IMR-90 (cell line): ENCODE measurements at regions not wholly inside any gene's neighbourhood (a gene's known extent, or its start where the extent isn't known, plus 50 kb on each side); places are given as distances from the start of the nearest gene placed in this dataset.

Source experiments
- ATAC-seq: fragments of 200-7000 bp; cut with Tn5 transposase; 2 replicates; pipeline ENCODE4 v1.9.1; 2020; ENCODE audit warnings: low read depth, mild to moderate bottlenecking, moderate library complexity
- BruUV-seq: library from RNA; stranded (reverse); fragments of 400-500 nt; replicated peaks from 2 replicates; lab custom pipeline; 2021; lab: Mats Ljungman, UMichigan
- CTCF ChIA-PET: fragments of 300-600 bp; formaldehyde crosslinking; extraction: SDS; loops from one replicate; lab custom pipeline; 2021; ENCODE audit warnings: antibody characterized with exemption; lab: Yijun Ruan, JAX
- POLR2A ChIA-PET: fragments of 300-600 bp; sonication (Branson Sonifier 250); formaldehyde crosslinking; loops from one replicate; lab custom pipeline; 2022; ENCODE audit warnings: antibody characterized with exemption; ENCODE audit not compliant: unreplicated experiment; lab: Charles Lee
- DNase-seq: peaks from one replicate; pipeline ENCODE4 v3.0.0; 2013
- H2AFZ ChIP-seq: replicated peaks from 2 replicates; pipeline ENCODE3; 2013; ENCODE audit warnings: low read length, mild to moderate bottlenecking; ENCODE audit not compliant: poor library complexity
- H2AK5ac ChIP-seq: 2 replicates; pipeline ENCODE4 v1.6.1; 2013; ENCODE audit warnings: low read depth, low read length, inconsistent platforms
- H2AK9ac ChIP-seq: replicated peaks from 2 replicates; pipeline ENCODE3; 2013; ENCODE audit warnings: mild to moderate bottlenecking, low read depth, low read length, moderate library complexity; ENCODE audit not compliant: poor library complexity
- H2BK120ac ChIP-seq: 2 replicates; pipeline ENCODE4 v1.6.1; 2013; ENCODE audit warnings: low read depth, low read length, inconsistent platforms
- H2BK15ac ChIP-seq: 3 replicates; pipeline ENCODE4 v1.6.1; 2013; ENCODE audit warnings: low read depth, low read length, inconsistent platforms
- H2BK20ac ChIP-seq: 2 replicates; pipeline ENCODE4 v1.6.1; 2013; ENCODE audit warnings: low read depth, mild to moderate bottlenecking, inconsistent platforms, low read length, moderate library complexity
- H2BK5ac ChIP-seq: 2 replicates; pipeline ENCODE4 v1.6.1; 2013; ENCODE audit warnings: mild to moderate bottlenecking, low read depth, low read length, inconsistent platforms; ENCODE audit not compliant: poor library complexity, severe bottlenecking
- H3K14ac ChIP-seq: replicated peaks from 2 replicates; pipeline ENCODE4 v1.6.1; 2013; ENCODE audit warnings: low read depth, low read length, inconsistent platforms
- H3K18ac ChIP-seq: 2 replicates; pipeline ENCODE4 v1.6.1; 2013; ENCODE audit warnings: low read depth, low read length, control low read depth
- H3K23ac ChIP-seq: 2 replicates; pipeline ENCODE4 v1.6.1; 2013; ENCODE audit warnings: low read depth, low read length, inconsistent platforms
- H3K27ac ChIP-seq: 2 replicates; pipeline ENCODE4 v1.5.1; 2013; ENCODE audit warnings: mild to moderate bottlenecking, control low read depth, low read length; ENCODE audit not compliant: insufficient read depth
- H3K27me3 ChIP-seq: 2 replicates; pipeline ENCODE4 v1.6.1; 2013; ENCODE audit warnings: low read length; ENCODE audit not compliant: control insufficient read depth, insufficient read depth
- H3K36me3 ChIP-seq: 2 replicates; pipeline ENCODE4 v1.6.1; 2013; ENCODE audit warnings: low read length, mixed read lengths; ENCODE audit not compliant: control insufficient read depth, insufficient read depth
- H3K4ac ChIP-seq: 2 replicates; pipeline ENCODE4 v1.6.1; 2013; ENCODE audit warnings: low read depth, low read length, inconsistent platforms
- H3K4me1 ChIP-seq: 2 replicates; pipeline ENCODE4 v1.6.1; 2013; ENCODE audit warnings: low read length, mixed read lengths; ENCODE audit not compliant: control insufficient read depth, insufficient read depth
- H3K4me2 ChIP-seq: 2 replicates; pipeline ENCODE4 v1.6.1; 2013; ENCODE audit warnings: low read depth, mild to moderate bottlenecking, control low read depth, low read length, moderate library complexity
- H3K4me3 ChIP-seq: 2 replicates; pipeline ENCODE4 v1.5.1; 2013; ENCODE audit warnings: low read depth, mild to moderate bottlenecking, control low read depth, low read length, moderate library complexity; ENCODE audit not compliant: insufficient read depth
- H3K56ac ChIP-seq: 2 replicates; pipeline ENCODE4 v1.6.1; 2013; ENCODE audit warnings: low read length, inconsistent platforms; ENCODE audit not compliant: insufficient read depth; ENCODE audit errors: extremely low read depth
- H3K79me1 ChIP-seq, 2 experiments: 2 replicates each; pipeline ENCODE4 v1.6.1; 2013; ENCODE audit warnings: low read length in 2 of 2, inconsistent platforms in 1 of 2, low read depth in 1 of 2
- H3K9ac ChIP-seq: 2 replicates; pipeline ENCODE4 v1.6.1; 2013; ENCODE audit warnings: low read depth, low read length, control low read depth
- H3K9me1 ChIP-seq: 2 replicates; pipeline ENCODE4 v1.6.1; 2013; ENCODE audit warnings: low read length, inconsistent platforms; ENCODE audit not compliant: insufficient read depth
- H3K9me3 ChIP-seq: 2 replicates; pipeline ENCODE4 v1.6.1; 2013; ENCODE audit warnings: low read length; ENCODE audit not compliant: control insufficient read depth, insufficient read depth
- H4K20me1 ChIP-seq: 2 replicates; pipeline ENCODE4 v1.6.1; 2013; ENCODE audit warnings: low read length, inconsistent platforms; ENCODE audit not compliant: insufficient read depth
- H4K5ac ChIP-seq: 2 replicates; pipeline ENCODE4 v1.6.1; 2013; ENCODE audit warnings: mild to moderate bottlenecking, low read depth, low read length, control low read depth
- H4K8ac ChIP-seq, 2 experiments: 2 replicates each; pipeline ENCODE4 v1.6.1; 2013; ENCODE audit warnings: low read depth in 2 of 2, low read length in 2 of 2, control low read depth in 1 of 2, inconsistent platforms in 1 of 2
- H4K91ac ChIP-seq: 2 replicates; pipeline ENCODE4 v1.6.1; 2013; ENCODE audit warnings: low read depth, low read length, inconsistent platforms; ENCODE audit not compliant: insufficient read depth
- CHD1 ChIP-seq: IDR thresholded peaks from 2 replicates; pipeline ENCODE4 v1.6.1; 2012; ENCODE audit warnings: low read depth, low read length, improper control_type of control experiment
- MAFK ChIP-seq: IDR thresholded peaks from 2 replicates; pipeline ENCODE4 v1.6.1; 2012; ENCODE audit warnings: low read depth, low read length, improper control_type of control experiment
- WGBS, 2 experiments: methylation state at CpG; one replicate each; pipeline versions ENCODE4 v1.1.5 to v1.1.7; 2013; ENCODE audit warnings: missing lambda C conversion rate in 2 of 2; ENCODE audit not compliant: insufficient read length in 1 of 2; ENCODE audit errors: extremely low coverage in 2 of 2; 5-methylcytosine and 5-hydroxymethylcytosine counted together
- dilution Hi-C: fragments of 300-500 bp; cut with HindIII; formaldehyde crosslinking; loops from one replicate; pipeline ENCODE4 v1.14.3; 2018; ENCODE audit warnings: low sequenced_read_pairs; ENCODE audit not compliant: unreplicated experiment
- in situ Hi-C: fragments of 300-500 bp; cut with MboI; formaldehyde crosslinking; loops from 3 replicates; pipeline ENCODE4 v1.14.3; 2019; ENCODE audit warnings: low sequenced_read_pairs, inconsistent platforms, mixed read lengths
- intact Hi-C: fragments of 100-400 bp; cut with micrococcal nuclease; formaldehyde crosslinking; loops from 2 replicates; pipeline ENCODE4 v1.10.0; 2022

GRCh38 chr2:54397426-54397825 lies 58.7 kb upstream of the SPTBN1 start:
- no peak overlapping the region for H3K18ac ChIP-seq
- no peak overlapping the region for H2AK5ac ChIP-seq
- H2AFZ ChIP-seq, result no peak overlapping the region
- POLR2A ChIA-PET, result no interaction called here
- no peak overlapping the region for H4K8ac ChIP-seq
- H2BK15ac ChIP-seq, result no peak overlapping the region
- no peak overlapping the region for H4K5ac ChIP-seq
- H2AK9ac ChIP-seq, result no peak overlapping the region
- H3K27ac ChIP-seq, result no peak overlapping the region
- dilution Hi-C loops, result no loop called here
- H3K9me1 ChIP-seq, result no peaks in the 10 kb centered on the region
- H3K23ac ChIP-seq, result no peak overlapping the region
- WGBS, 2 experiments, result no CpG with 5 or more reads among the region's 2 CpGs
- no peaks in the 10 kb centered on the region for H3K9me3 ChIP-seq
- no peak overlapping the region for H4K91ac ChIP-seq
- H3K56ac ChIP-seq, result no peak overlapping the region
- in situ Hi-C loops, result no loop called here
- no peaks in the 10 kb centered on the region for H3K27me3 ChIP-seq
- CTCF ChIA-PET, result no interaction called here
- no peak for TF ChIP-seq CHD1
- no peak for TF ChIP-seq MAFK
- no peak overlapping the region for H3K14ac ChIP-seq
- H3K4ac ChIP-seq, result no peak overlapping the region
- no peak for ATAC-seq
- H2BK5ac ChIP-seq, result no peak overlapping the region
- H3K4me3 ChIP-seq, result no peak overlapping the region
- H3K9ac ChIP-seq, result no peak overlapping the region
- no peak overlapping the region for H2BK120ac ChIP-seq
- no peaks in the 10 kb centered on the region for H3K36me3 ChIP-seq
- no peak overlapping the region for H2BK20ac ChIP-seq
- intact Hi-C loops, result no loop called here
- no peaks in the 10 kb centered on the region for H3K79me1 ChIP-seq
- no peak overlapping the region for H3K4me2 ChIP-seq
- peaks cover 4% of the 10 kb centered on the region for H3K4me1 ChIP-seq
- no TSS peak for BruUV-seq
- H4K20me1 ChIP-seq, result no peaks in the 10 kb centered on the region
- no peak for DNase-seq
